HUES48 (cell line): ENCODE measurements at regions not wholly inside any gene's neighbourhood (a gene's known extent, or its start where the extent isn't known, plus 50 kb on each side); places are given as distances from the start of the nearest gene placed in this dataset.

Experiments used
- H3K27ac ChIP-seq: one replicate; pipeline ENCODE4 v1.7.0; 2013; ENCODE audit warnings: low read depth, low read length, inconsistent platforms
- H3K27me3 ChIP-seq: 2 replicates; pipeline ENCODE4 v1.6.1; 2013; ENCODE audit warnings: mild to moderate bottlenecking, low read length; ENCODE audit not compliant: control insufficient read depth, insufficient read depth
- H3K36me3 ChIP-seq: 2 replicates; pipeline ENCODE4 v1.6.1; 2013; ENCODE audit warnings: low read length; ENCODE audit not compliant: control insufficient read depth, insufficient read depth
- H3K4me1 ChIP-seq: 2 replicates; pipeline ENCODE4 v1.6.1; 2013; ENCODE audit warnings: mild to moderate bottlenecking, low read length; ENCODE audit not compliant: control insufficient read depth, insufficient read depth
- H3K4me3 ChIP-seq: 2 replicates; pipeline ENCODE4 v1.5.1; 2013; ENCODE audit warnings: mild to moderate bottlenecking, low read depth, low read length
- H3K9ac ChIP-seq: 2 replicates; pipeline ENCODE4 v1.6.1; 2013; ENCODE audit warnings: mild to moderate bottlenecking, low read depth, low read length, moderate library complexity
- H3K9me3 ChIP-seq: 2 replicates; pipeline ENCODE4 v1.6.1; 2013; ENCODE audit warnings: low read length; ENCODE audit not compliant: control insufficient read depth, insufficient read depth

DNA sequence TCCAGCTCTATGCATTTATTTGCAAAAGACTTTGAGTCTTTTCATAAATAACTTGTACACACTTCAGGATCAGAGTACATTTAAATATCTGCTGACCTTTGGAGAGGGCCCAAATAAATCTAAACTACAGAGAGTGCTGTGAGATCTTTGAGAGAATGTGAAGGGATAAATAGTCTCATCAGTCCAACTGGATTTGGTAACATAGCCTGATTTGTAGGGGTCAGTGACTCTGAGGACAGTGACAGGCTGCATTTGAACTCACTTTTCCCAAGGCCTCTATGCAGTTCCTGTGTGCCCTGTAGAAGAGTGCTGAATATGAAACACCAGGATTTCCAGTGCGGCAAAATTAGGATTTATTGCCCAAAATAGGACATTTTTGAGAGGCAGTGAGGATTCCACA lies 136.2 kb downstream of the ZPLD1 start:
- Histone ChIP-seq H3K4me3 (no peak overlapping the region), H3K27me3 (no peaks in the 10 kb centered on the region), H3K4me1 (no peaks in the 10 kb centered on the region), H3K9ac (no peak overlapping the region), H3K27ac (no peak overlapping the region), H3K36me3 (no peaks in the 10 kb centered on the region), H3K9me3 (no peaks in the 10 kb centered on the region)

DNA sequence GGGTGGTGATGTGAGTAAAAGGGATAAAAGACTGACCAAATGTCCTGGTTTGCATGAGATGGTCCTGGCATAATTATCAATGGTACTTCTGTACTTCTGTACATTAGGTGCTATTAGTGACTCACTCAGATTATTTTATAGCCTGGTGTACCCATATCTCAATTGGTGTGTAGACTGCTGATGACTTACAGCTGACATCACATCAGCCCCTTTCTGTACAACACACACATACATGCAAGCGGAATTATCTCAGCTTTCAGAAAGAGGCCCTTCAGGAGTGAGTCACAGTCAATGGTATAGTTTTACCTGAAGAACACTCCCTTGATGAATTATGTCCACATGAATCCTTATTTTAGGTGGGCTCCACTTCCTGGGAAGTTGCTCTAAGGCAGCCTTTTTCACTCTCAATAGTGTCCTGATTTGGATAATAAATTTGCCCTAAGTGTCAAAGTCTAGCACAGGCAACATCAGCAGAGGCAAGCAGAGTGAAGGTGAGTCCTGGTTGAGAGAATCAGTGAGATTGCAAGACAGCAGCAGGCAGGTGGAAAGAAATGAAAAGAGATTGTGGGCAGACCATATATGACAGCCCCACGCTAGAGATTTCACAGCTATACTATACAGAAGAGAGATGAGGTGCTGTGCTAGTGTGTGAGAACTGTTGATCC lies 137.0 kb downstream of the ZPLD1 start:
- Histone ChIP-seq H3K36me3 (no peaks in the 10 kb centered on the region), H3K27me3 (no peaks in the 10 kb centered on the region), H3K9me3 (no peaks in the 10 kb centered on the region), H3K27ac (no peak overlapping the region), H3K9ac (no peak overlapping the region), H3K4me3 (no peak overlapping the region), H3K4me1 (no peaks in the 10 kb centered on the region)

DNA sequence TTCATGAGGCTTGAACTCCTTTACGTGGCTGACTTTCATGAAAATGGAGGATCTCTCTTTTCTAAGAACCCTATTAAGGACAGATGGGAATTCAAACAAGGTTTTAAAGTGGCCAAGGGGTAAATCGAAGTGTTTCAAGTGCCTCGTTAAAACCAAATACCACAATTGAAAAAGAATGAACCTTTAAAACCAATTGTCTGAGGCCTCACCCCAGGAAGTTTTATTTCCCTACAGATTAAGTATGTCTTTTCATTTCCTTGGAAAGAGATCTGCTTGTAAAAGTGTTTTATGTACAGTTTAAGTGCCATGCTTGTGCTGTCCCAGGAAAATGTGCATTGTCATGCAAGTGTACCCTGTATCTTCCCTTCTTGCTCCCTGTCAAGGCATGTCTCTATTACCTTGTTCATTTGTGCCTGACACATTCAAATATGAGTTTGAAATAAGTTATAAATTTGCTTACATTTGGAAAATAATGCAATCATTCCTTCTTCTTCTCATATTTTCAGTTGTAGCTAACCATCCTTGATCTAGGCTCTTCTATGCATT lies 138.7 kb downstream of the ZPLD1 start:
- no peaks in the 10 kb centered on the region for H3K36me3 ChIP-seq
- H3K4me1 ChIP-seq: no peaks in the 10 kb centered on the region
- no peaks in the 10 kb centered on the region for H3K9me3 ChIP-seq
- no peaks in the 10 kb centered on the region for H3K27me3 ChIP-seq
- no peak overlapping the region for H3K9ac ChIP-seq
- no peak overlapping the region for H3K4me3 ChIP-seq
- no peak overlapping the region for H3K27ac ChIP-seq

DNA sequence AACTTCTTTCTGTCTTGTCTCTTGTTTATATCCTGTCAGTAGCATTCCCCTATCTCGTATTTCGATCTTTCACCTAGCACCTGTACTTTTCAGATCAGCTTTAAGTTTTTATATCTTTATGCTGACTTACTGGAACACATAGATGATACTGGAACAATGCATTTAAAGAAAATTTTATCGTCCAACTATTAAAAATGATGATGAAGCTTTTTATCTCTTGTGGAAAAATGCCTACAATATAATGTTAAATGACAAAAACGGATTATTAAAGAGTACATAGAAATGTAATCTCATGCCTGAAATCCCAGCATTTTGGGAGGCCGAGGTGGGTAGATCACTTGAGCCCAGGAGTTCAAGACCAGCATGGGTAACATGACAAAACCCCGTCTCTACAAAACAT lies 139.5 kb downstream of the ZPLD1 start:
- H3K9ac ChIP-seq: no peak overlapping the region
- H3K4me1 ChIP-seq: no peaks in the 10 kb centered on the region
- no peaks in the 10 kb centered on the region for H3K9me3 ChIP-seq
- no peak overlapping the region for H3K4me3 ChIP-seq
- H3K27me3 ChIP-seq: no peaks in the 10 kb centered on the region
- H3K36me3 ChIP-seq: no peaks in the 10 kb centered on the region
- H3K27ac ChIP-seq: no peak overlapping the region

DNA sequence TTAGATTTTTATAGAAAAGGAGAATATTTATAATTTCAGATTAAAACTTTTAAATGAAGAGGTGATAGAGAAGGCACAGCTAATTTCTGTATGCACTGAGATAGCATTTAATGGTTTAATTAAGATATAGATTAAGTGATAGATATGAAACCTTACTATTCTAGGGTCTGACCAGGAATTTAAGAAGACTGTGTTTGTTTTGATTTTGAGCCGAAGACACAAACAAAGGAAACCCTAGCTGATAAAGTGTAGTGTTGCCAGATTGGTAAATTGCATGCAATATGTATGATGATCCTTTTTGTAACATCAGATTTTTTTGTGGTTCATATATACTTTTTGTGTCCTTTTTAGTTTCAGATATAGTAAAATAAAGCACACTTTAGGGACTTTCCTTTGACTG lies 141.8 kb downstream of the ZPLD1 start:
- H3K27ac ChIP-seq: no peak overlapping the region

DNA sequence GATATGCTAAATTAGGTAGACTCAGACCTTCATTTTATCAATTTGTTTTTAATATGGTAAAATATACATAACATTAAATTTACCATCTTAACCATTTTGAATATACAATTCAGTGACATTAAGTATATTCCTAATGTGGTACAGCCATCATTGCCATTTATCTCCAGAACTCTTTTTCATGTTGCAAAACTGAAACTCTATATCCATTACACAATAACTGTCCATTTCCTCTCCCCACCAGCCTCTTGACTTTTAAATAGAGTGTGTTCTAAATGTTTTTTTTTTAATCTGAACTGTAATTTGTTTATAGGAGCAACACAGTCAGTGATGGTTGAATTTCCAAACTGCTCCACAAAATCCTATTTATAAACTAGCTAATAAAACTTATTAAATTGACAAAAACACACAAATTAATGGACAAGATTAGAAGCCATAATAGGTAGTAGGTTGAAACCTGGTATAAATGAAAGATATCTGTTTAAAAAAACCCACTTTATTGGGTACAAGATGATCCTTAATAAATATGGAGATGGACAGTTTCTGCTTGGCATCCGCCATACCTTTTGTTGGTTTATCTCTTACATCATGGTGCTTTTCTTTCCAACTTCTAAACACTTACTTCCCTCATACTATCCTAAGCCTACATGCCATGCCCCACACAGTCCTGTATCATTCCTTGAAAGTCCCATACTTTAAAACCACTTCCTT lies 142.4 kb downstream of the ZPLD1 start:
- H3K4me3 ChIP-seq: no peak overlapping the region
- H3K4me1 ChIP-seq: no peaks in the 10 kb centered on the region
- no peak overlapping the region for H3K9ac ChIP-seq
- H3K27me3 ChIP-seq: no peaks in the 10 kb centered on the region
- no peak overlapping the region for H3K27ac ChIP-seq
- H3K9me3 ChIP-seq: no peaks in the 10 kb centered on the region
- H3K36me3 ChIP-seq: no peaks in the 10 kb centered on the region

More for the DNA sequence above, 141.8 kb downstream of the ZPLD1 start:
- Histone ChIP-seq H3K4me1 (no peaks in the 10 kb centered on the region), H3K9ac (no peak overlapping the region), H3K27me3 (no peaks in the 10 kb centered on the region), H3K9me3 (no peaks in the 10 kb centered on the region), H3K36me3 (no peaks in the 10 kb centered on the region), H3K4me3 (no peak overlapping the region)

DNA sequence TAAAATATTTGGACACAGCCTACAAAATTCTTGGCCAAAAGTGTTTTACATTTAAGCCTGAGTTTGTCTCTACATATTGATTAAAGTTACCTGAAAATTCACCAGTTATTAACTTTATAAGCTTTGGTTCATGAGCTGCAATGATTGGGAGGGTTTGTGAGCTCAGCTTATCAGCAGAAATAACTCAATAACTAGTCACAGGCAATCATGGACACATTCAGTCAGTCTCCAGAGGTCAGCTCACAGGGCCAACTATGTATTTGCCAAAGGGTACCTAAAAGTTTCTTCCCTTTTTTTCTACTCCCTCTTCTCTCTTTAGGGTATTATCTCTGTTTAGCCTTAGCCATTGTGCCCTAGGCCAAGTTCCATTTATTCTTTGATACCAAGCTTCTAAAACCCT lies 145.9 kb downstream of the ZPLD1 start:
- Histone ChIP-seq H3K27ac (no peak overlapping the region), H3K4me3 (no peak overlapping the region), H3K9me3 (no peaks in the 10 kb centered on the region), H3K36me3 (no peaks in the 10 kb centered on the region), H3K27me3 (no peaks in the 10 kb centered on the region), H3K9ac (no peak overlapping the region), H3K4me1 (no peaks in the 10 kb centered on the region)

DNA sequence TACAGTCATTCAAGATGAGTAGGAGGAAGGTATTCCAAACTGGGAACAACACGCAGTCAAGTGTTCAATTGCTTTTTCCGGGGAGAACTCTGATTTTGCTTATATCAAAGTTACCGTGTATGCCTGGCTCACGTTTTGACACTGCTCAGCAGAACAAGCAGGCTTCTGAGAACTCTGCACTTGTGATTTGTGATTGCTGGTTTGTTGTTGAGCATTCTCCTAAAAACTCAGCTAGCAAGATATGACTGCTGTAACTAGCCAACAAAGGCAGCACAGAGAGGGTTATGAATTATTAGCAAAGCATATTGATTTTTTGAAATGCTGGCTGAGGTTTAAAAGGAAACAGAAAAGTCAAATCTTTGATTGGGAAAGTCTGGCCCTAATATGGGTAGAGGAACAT lies 151.7 kb downstream of the ZPLD1 start:
- no peaks in the 10 kb centered on the region for H3K4me1 ChIP-seq
- H3K27ac ChIP-seq: no peak overlapping the region
- no peak overlapping the region for H3K4me3 ChIP-seq
- H3K9ac ChIP-seq: no peak overlapping the region
- H3K9me3 ChIP-seq: no peaks in the 10 kb centered on the region
- no peaks in the 10 kb centered on the region for H3K36me3 ChIP-seq
- H3K27me3 ChIP-seq: no peaks in the 10 kb centered on the region

DNA sequence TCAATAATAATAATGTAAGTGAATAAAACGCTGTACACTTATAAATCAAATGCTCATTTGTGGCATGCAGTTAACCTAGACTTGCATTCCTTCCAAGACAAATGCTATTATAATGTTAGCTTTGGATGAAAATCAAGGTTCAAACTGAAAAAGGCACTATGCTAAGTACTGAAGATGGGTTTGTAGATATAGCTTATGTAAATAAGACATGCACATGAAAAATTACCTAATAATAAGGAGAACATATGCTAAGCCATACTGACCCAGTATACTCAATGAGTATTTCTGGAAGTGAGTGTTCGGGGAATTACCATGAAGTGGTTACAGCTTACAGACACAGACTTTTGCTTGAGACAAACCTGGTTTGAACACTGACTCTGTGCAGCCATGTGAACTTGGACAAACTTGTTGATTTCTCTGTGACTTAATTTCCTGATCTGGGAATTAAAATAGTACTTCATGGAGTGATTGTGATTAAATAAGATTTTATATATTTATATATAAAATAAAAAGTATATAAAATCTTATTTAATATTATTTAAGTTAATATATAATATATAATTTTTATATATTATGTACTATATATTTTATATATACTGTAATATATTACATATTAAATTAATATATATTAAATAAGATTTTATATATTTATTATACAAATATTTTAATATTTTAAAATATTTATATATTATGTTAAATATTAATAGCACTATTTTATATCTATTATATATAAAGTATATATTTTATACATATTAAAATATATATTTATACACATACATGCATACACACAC lies 159.2 kb downstream of the ZPLD1 start:
- Histone ChIP-seq H3K27me3 (no peaks in the 10 kb centered on the region), H3K27ac (no peak overlapping the region), H3K4me3 (no peak overlapping the region), H3K9ac (no peak overlapping the region), H3K4me1 (no peaks in the 10 kb centered on the region), H3K9me3 (no peaks in the 10 kb centered on the region), H3K36me3 (no peaks in the 10 kb centered on the region)

DNA sequence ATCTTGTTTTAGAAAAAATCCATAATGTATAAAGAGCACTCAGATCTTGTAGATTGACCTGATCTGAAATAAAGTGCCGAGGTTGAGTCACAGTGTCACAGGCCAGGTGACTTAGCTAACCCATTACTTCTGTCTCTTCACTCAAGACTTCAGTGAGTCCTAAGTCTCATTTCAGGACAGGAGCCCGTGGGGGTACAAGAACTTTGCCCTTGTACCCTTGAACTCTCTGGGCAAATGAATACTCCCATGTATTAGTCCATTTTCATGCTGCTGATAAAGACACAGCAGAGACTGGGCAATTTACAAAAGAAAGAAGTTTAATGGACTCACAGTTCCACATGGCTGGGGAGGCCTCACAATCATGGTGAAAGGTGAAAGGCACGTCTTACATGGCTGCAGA lies 160.2 kb downstream of the ZPLD1 start:
- H3K9me3 ChIP-seq: no peaks in the 10 kb centered on the region
- H3K27me3 ChIP-seq: no peaks in the 10 kb centered on the region
- H3K27ac ChIP-seq: no peak overlapping the region
- no peak overlapping the region for H3K4me3 ChIP-seq
- H3K36me3 ChIP-seq: no peaks in the 10 kb centered on the region
- H3K4me1 ChIP-seq: no peaks in the 10 kb centered on the region
- H3K9ac ChIP-seq: no peak overlapping the region
